K562 (cell line): ENCODE measurements at regions not wholly inside any gene's neighbourhood (a gene's known extent, or its start where the extent isn't known, plus 50 kb on each side); places are given as distances from the start of the nearest gene placed in this dataset.

Experiments used
- ATAC-seq: fragments of 200-7000 bp; cut with Tn5 transposase; 3 replicates; pipeline ENCODE4 v1.9.1; 2020; ENCODE audit warnings: moderate library complexity
- BruUV-seq: library from RNA; stranded (reverse); fragments of 400-500 nt; replicated peaks from 2 replicates; lab custom pipeline; 2021; lab: Mats Ljungman, UMichigan
- CTCF ChIA-PET: fragments of 300-600 bp; formaldehyde crosslinking; extraction: SDS; loops from one replicate; lab custom pipeline; 2021; ENCODE audit warnings: low intra/inter-chr PET ratio; lab: Yijun Ruan, JAX
- POLR2A ChIA-PET: fragments of 300-600, 350-650 bp; sonication (Branson Sonifier 250); formaldehyde crosslinking; extraction: SDS; loops from one replicate; lab custom pipeline; 2021; ENCODE audit warnings: antibody characterized with exemption, inconsistent platforms; lab: Yijun Ruan, JAX
- DNase-seq, 4 experiments: peaks; one replicate each; pipeline versions ENCODE4 v3.0.0 to v3.0.0-alpha.2; 2011 to 2018; ENCODE audit warnings: low spot score in 3 of 4, mixed read lengths in 3 of 4; ENCODE audit errors: extremely low read depth in 1 of 4
- FAIRE-seq: peaks from 2 replicates; lab custom pipeline; 2011; peaks lifted over from hg19 to GRCh38; lab: Jason Lieb, UNC
- H2AFZ ChIP-seq: 2 replicates; pipeline ENCODE4 v1.6.0; 2011; ENCODE audit warnings: low read depth, low read length, control low read depth, inconsistent platforms
- H3K27ac ChIP-seq: fragments of 200-600 bp; 3 replicates; pipeline ENCODE4 v1.8.0; 2011; ENCODE audit warnings: low read depth, mild to moderate bottlenecking, control low read depth, inconsistent platforms, low read length, moderate library complexity, mixed read lengths; ENCODE audit errors: extremely low read depth
- H3K27me3 ChIP-seq, 2 experiments: fragments of 300-600 bp in 1 of 2; 2 replicates in 1 of 2; 3 replicates in 1 of 2; pipeline versions ENCODE4 v1.6.0 to v1.8.0; 2011; ENCODE audit warnings: inconsistent platforms in 2 of 2, low read length in 2 of 2, mild to moderate bottlenecking in 1 of 2, mixed read lengths in 1 of 2, moderate library complexity in 1 of 2; ENCODE audit not compliant: control insufficient read depth in 2 of 2, insufficient read depth in 2 of 2
- H3K36me3 ChIP-seq: fragments of 300-600 bp; 3 replicates; pipeline ENCODE4 v1.8.0; 2011; ENCODE audit warnings: mild to moderate bottlenecking, low read length, inconsistent platforms; ENCODE audit not compliant: control insufficient read depth, insufficient read depth
- H3K4me1 ChIP-seq, 2 experiments: fragments of 200-600 bp in 1 of 2; replicated peaks in 1 of 2; 2 replicates in 1 of 2; 3 replicates in 1 of 2; pipeline versions ENCODE4 v1.5.1 to v1.8.0; 2011; ENCODE audit warnings: inconsistent platforms in 2 of 2, low read length in 2 of 2, mild to moderate bottlenecking in 1 of 2, mixed read lengths in 1 of 2, moderate library complexity in 1 of 2; ENCODE audit not compliant: control insufficient read depth in 2 of 2, insufficient read depth in 2 of 2
- H3K4me2 ChIP-seq: 2 replicates; pipeline ENCODE4 v1.6.1; 2011; ENCODE audit warnings: low read length, control low read depth, inconsistent platforms, mixed read lengths; ENCODE audit not compliant: insufficient read depth
- H3K4me3 ChIP-seq: fragments of 200-600 bp; sonication (generic), shearing (Covaris generic); 2 replicates; pipeline ENCODE4 v1.5.1; 2016; ENCODE audit warnings: control low read depth, inconsistent platforms
- H3K79me2 ChIP-seq: fragments of 200-600 bp; 3 replicates; pipeline ENCODE4 v1.8.0; 2011; ENCODE audit warnings: low read length, inconsistent platforms; ENCODE audit not compliant: control insufficient read depth, insufficient read depth
- H3K9ac ChIP-seq, 2 experiments: 2 replicates each; pipeline versions ENCODE4 v1.6.0 to v1.6.1; 2011; ENCODE audit warnings: low read depth in 2 of 2, low read length in 2 of 2, control low read depth in 1 of 2, inconsistent platforms in 1 of 2, mild to moderate bottlenecking in 1 of 2, mixed read lengths in 1 of 2; ENCODE audit not compliant: insufficient read depth in 1 of 2
- H3K9me1 ChIP-seq: one replicate; pipeline ENCODE4 v1.6.0; 2011; ENCODE audit warnings: inconsistent platforms, mild to moderate bottlenecking, low read length, moderate library complexity; ENCODE audit not compliant: control insufficient read depth, insufficient read depth
- H3K9me3 ChIP-seq: replicated peaks from 2 replicates; pipeline ENCODE4 v1.5.1; 2011; ENCODE audit warnings: low read depth, low read length, inconsistent platforms; ENCODE audit not compliant: control insufficient read depth, insufficient read depth
- H4K20me1 ChIP-seq: replicated peaks from 2 replicates; pipeline ENCODE4 v1.6.1; 2011; ENCODE audit warnings: low read length, inconsistent platforms, mixed read lengths; ENCODE audit not compliant: control insufficient read depth, insufficient read depth
- BRCA1 ChIP-seq, 2 experiments: fragments of 450-650 bp in 1 of 2; sonication (generic) in 1 of 2; formaldehyde crosslinking in 1 of 2; IDR thresholded peaks; 2 replicates each; pipeline versions ENCODE4 v1.5.0 to v1.6.1; 2017 to 2020; ENCODE audit warnings: mild to moderate bottlenecking in 1 of 2, missing genetic modification reagents in 1 of 2
- CHCHD3 ChIP-seq: fragments of 250-450 bp; sonication (Bioruptor Pico); IDR thresholded peaks from 2 replicates; pipeline ENCODE4 v2.1.2; 2022; ENCODE audit warnings: mild to moderate bottlenecking
- JUND ChIP-seq, 2 experiments: IDR thresholded peaks; 2 replicates in 1 of 2; 3 replicates in 1 of 2; pipeline ENCODE4 v1.6.1; 2011; ENCODE audit warnings: borderline replicate concordance in 2 of 2, low read depth in 2 of 2, low read length in 2 of 2, improper control_type of control experiment in 1 of 2, missing biosample characterization in 1 of 2, missing genetic modification characterization in 1 of 2, missing genetic modification reagents in 1 of 2
- MAZ ChIP-seq, 2 experiments: fragments of 450-650 bp in 1 of 2; sonication (generic) in 1 of 2; formaldehyde crosslinking; IDR thresholded peaks in 1 of 2; conservative IDR thresholded peaks in 1 of 2; 2 replicates each; pipeline versions ENCODE4 v1.4.0 to v1.5.0; 2020; ENCODE audit warnings: mild to moderate bottlenecking in 1 of 2, missing genetic modification reagents in 1 of 2
- NR2C1 ChIP-seq, 2 experiments: fragments of 450-650 bp; IDR thresholded peaks; 2 replicates each; pipeline ENCODE4 v1.6.1; 2017; ENCODE audit warnings: mild to moderate bottlenecking in 2 of 2, antibody characterized with exemption in 1 of 2, inconsistent platforms in 1 of 2, missing compliant biosample characterization in 1 of 2, missing genetic modification characterization in 1 of 2
- POLR2AphosphoS5 ChIP-seq: IDR thresholded peaks from 2 replicates; pipeline ENCODE4 v1.6.1; 2011; ENCODE audit warnings: mild to moderate bottlenecking, low read depth, low read length, moderate library complexity; ENCODE audit not compliant: control insufficient read depth, insufficient read depth
- PYGO2 ChIP-seq: fragments of 450-650 bp; IDR thresholded peaks from 2 replicates; pipeline ENCODE4 v1.6.1; 2016; ENCODE audit warnings: mild to moderate bottlenecking, missing genetic modification characterization, moderate library complexity, missing compliant biosample characterization
- SRSF3 ChIP-seq: fragments of 200-400 bp; formaldehyde crosslinking; IDR thresholded peaks from 2 replicates; pipeline ENCODE4 v1.6.1; 2016; ENCODE audit warnings: mild to moderate bottlenecking, low read length, moderate library complexity; ENCODE audit not compliant: insufficient read depth
- TCF3 ChIP-seq: sonication (generic); formaldehyde crosslinking; IDR thresholded peaks from 2 replicates; pipeline ENCODE4 v1.4.0; 2020; ENCODE audit warnings: mild to moderate bottlenecking, missing genetic modification reagents
- TEAD4 ChIP-seq, 2 experiments: sonication (generic) in 1 of 2; formaldehyde crosslinking in 1 of 2; IDR thresholded peaks; 2 replicates each; pipeline versions ENCODE4 v1.6.1 to v1.8.0; 2012 to 2022; ENCODE audit warnings: borderline replicate concordance in 1 of 2, inconsistent platforms in 1 of 2, low read length in 1 of 2, mild to moderate bottlenecking in 1 of 2, missing genetic modification reagents in 1 of 2
- WGBS: fragments of 100-300 bp; shearing (Covaris generic); methylation state at CpG from one replicate; pipeline ENCODE4 v1.1.6; 2016; ENCODE audit warnings: low coverage, mixed read lengths; ENCODE audit not compliant: insufficient coverage; ENCODE audit errors: missing lambda C conversion rate; 5-methylcytosine and 5-hydroxymethylcytosine counted together
- in situ Hi-C: fragments of 300-500 bp; cut with MboI; formaldehyde crosslinking; loops from 4 replicates; pipeline ENCODE4 v1.15.0; 2018; ENCODE audit warnings: inconsistent platforms, mixed read lengths
- intact Hi-C: fragments of 100-400 bp; cut with micrococcal nuclease; formaldehyde crosslinking; loops from 2 replicates; pipeline ENCODE4 v1.14.2; 2022

DNA sequence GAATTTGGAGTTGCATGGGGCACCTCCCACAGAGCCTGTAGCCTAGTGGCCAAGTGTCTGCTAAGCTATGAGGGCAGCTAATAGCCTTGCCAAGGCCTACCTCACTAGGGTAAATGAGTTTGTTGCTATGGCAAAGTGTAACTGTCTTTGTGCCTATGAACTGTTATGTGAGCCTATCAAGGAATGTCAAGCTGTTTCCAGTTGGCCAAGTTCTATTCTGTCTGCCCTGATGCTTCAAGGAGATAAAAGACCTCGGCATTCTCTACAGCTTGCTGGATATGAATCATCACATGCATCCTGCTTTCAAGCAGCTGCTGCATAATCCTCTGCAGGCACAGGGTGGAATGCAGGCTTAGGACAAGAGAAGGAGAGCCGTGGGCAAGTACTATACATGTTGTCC is 69.8 kb upstream of the CCDC112 start (continued):
- 0 out of 2 replicates have a peak, but pooled peaks have one; percentile 40 for TF ChIP-seq JUND (IDR thresholded peaks at IDR 0.05; ENCODE audit: borderline replicate concordance, low read depth, low read length)
- TF ChIP-seq JUND (tag; IDR thresholded peaks at IDR 0.05; ENCODE audit: borderline replicate concordance, low read depth, low read length), result peak; percentile 71; the same call in 1 of the 3 replicates
- TF ChIP-seq PYGO2 (tag), result peak; percentile 17; the same call in 1 of the 2 replicates
- peak; percentile 68 for TF ChIP-seq TEAD4 (IDR thresholded peaks at IDR 0.05; ENCODE audit: low read length)
- TF ChIP-seq TEAD4 (CRISPR knock-in tag; IDR thresholded peaks at IDR 0.05; ENCODE audit: borderline replicate concordance), result no peak
- TF ChIP-seq MAZ (CRISPR knock-in tag; conservative IDR thresholded peaks at IDR 0.05 in 1 of 2, IDR thresholded peaks at IDR 0.05 in 1 of 2), result 0 out of 4 replicates have a peak, but pooled peaks of 1 of the 2 experiments have one; percentile 18
- no peak for TF ChIP-seq CHCHD3
- TF ChIP-seq NR2C1 (IDR thresholded peaks at IDR 0.05), result no peak
- TF ChIP-seq NR2C1 (tag; IDR thresholded peaks at IDR 0.05), result 0 out of 2 replicates have a peak, but pooled peaks have one; percentile 22
- peak; percentile 14; the same call in 1 of the 2 replicates for TF ChIP-seq TCF3 (CRISPR knock-in tag)

DNA sequence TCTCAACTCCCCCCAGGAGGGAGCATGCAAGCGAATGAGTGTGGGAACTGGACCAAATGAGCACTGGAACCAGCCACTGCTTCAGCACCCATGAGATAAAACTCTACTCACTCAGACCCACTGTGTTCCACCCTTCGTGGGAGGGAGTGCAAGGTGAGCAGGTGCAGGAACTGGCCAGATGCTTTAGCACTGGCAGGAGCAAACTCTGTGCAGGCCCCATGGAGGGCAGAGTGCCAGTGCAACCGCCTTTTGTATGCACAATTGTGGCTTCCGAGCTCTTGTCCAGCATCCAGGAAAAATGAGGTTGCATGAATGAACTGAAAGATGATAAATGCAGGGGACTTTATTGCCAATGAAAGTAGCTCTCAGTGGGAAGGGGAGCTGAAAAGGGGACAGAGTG is 67.4 kb upstream of the CCDC112 start:
- Histone ChIP-seq H3K9ac (no peak overlapping the region), H3K4me2 (no peak overlapping the region), H3K9me1 (no peaks in the 10 kb centered on the region), H3K27ac (no peak overlapping the region), H3K36me3 (no peaks in the 10 kb centered on the region), H3K27me3 (no peaks in the 10 kb centered on the region), H4K20me1 (no peaks in the 10 kb centered on the region), H3K4me3 (no peak overlapping the region), H3K79me2 (no peaks in the 10 kb centered on the region), H3K9me3 (no peaks in the 10 kb centered on the region), H2AFZ (no peak overlapping the region), H3K4me1 (peaks cover 0 to 3% of the 10 kb centered on the region in 2 experiments; a peak in 2 of 5 replicates)
- TF ChIP-seq SRSF3 (no peak), BRCA1 (IDR thresholded peaks at IDR 0.05) (no peak), BRCA1 (CRISPR knock-in tag; IDR thresholded peaks at IDR 0.05) (no peak), TCF3 (CRISPR knock-in tag) (no peak), POLR2AphosphoS5 (no peak)
- no TSS peak for BruUV-seq
- ChIA-PET POLR2A (no interaction called here), CTCF (no interaction called here)
- ATAC-seq (no peak), DNase-seq (no peak), FAIRE-seq (no peak)
- WGBS, result 0% methylated on average over 4 of the region's 4 CpGs
- in situ Hi-C loops, result no loop called here
- intact Hi-C loops, result no loop called here
